Right renal pelvis (tissue), 4 donors: ENCODE measurements at regions not wholly inside any gene's neighbourhood (a gene's known extent, or its start where the extent isn't known, plus 50 kb on each side); places are given as distances from the start of the nearest gene placed in this dataset.

Source experiments
- DNase-seq, 4 donors: peaks; one replicate each; pipeline ENCODE4 v3.0.0-alpha.2; 2013; ENCODE audit warnings: low read depth in 4 of 4, low spot score in 3 of 4, missing footprints in 1 of 4

GRCh38 chr20:6882561-6883291, 115.2 kb downstream of the BMP2 start:
- DNase-seq, result no peak

DNA sequence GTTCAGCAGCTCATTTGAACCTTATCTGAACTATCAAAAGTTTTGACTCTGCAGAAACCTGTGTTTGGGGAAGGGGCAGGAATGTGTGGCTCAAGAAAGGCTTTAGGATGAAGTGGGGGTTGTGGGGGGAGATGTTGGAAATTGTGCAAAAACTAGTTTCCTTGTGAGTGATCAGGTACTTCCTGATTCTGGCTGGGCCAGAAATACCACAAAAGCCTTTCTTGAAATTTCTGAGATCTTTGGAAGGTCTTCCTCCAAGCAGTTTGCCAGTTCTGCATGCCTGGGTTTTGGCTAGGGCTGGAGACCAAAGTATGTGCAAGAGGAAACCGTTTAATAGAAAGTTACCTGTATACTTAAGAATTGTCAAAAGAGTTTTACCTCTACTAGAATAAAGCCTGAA, 116.6 kb downstream of the BMP2 start:
- no peak for DNase-seq

- no peak for DNase-seq
These were observed 118.7 kb downstream of the BMP2 start for GRCh38 chr20:6886065-6886729.

DNA sequence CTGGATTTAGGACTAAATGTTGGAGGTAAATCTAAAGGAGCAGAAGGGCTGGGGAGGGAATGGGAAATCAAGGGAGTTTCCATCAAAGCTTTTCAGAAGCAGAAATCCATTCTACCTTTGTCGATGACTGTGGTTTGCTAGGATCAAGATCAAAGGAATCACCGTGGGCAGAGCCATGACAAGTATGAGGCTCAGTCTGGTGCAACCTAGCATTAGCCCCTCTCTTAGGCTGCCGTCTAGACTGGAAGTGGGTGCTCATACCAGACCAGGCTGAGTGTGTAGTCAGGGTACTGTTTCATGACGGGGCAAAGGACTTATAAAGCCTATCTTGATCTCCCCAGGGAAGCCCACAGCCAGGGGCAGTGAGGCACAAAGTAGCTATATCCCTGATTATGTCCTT, 120.5 kb downstream of the BMP2 start:
- no peak for DNase-seq

DNA sequence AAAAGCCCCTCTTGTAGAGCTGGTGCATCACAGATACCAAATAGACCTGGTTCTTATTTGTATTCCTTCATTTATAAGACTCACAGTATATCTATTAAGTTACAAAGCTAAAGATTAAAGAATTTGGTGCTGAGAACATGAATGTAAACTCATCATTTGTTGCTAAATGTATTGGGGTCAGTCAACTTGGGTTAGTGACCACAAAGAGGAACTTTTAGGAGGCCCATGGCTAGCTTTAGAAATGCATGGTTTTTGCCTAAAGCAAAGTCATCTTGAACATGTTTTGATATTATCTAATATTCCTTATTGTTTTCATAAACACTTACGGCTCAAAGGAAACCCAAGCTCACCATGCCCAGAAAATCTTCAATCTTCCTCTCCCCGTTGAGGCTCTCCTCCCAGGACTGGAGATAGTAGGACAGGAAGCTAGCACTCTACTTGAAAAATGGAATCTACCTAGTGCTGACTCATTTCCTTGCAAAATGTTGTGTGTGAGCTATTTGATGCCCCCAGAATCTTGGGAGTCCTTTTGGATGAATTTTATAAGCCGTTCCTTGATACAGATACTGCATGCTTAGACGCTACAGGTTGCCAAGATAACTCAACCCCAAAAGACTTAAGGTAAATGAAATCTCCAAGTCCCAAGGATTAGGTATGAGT, 121.4 kb downstream of the BMP2 start:
- no peak for DNase-seq

GRCh38 chr20:6892724-6893123, 125.2 kb downstream of the BMP2 start:
- DNase-seq, result no peak

DNA sequence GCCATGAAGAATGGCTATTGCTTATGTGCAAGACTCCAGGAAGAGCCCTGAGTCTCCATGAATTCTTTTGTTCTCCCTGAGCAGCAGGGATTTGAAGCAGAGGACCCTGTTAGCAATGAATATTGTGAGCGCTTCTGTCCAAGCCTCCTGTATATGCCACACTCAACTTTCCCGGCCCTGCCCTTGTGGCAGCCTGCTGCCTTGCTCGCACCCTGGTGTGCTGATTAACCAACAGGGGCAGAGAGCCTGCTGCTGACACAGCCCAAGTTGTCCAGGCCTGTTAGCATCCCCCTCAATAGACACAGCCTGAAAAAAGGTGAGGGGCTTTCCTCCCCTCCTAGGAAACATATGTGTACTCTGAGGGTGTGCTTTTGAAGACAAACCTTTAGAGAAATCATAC, 131.4 kb downstream of the BMP2 start:
- no peak for DNase-seq

DNA sequence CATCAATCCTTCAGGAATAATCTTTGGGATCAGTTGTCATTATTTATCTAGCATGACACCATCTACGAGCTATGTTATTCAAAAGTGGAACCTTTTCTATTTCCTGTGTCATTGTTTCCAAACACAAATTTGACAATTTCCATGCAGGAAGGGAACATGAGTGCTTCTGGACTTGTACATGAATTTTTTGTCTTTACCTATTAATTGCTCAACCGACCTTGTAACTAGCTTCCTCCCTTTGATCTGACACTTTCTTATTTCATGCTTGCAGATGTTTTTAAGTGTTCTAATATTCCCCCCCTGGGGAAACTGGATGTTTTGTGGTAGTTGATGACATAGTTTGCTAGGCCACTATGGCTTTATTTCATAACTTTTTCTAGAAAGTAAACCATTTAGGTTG, 139.4 kb downstream of the BMP2 start:
- DNase-seq, result no peak

DNA sequence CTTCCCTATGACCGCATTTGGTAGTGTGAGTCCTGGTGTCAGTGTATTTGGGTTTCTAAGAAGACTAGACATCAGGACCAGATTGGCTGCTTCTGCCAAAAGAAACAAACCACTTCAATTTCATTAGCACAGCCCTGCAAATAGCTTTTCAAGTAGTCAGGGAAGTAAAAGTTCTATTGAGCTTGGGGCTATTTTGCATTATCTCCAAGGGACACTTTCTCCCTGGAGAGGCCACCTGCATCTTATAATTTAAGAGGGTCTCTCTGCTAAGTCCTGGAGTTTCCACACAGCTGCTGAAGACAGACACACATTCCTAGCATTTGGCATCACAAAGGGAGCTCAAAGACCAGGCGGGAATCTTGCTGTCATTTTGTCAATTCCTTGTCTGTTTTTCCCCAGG, 141.2 kb downstream of the BMP2 start:
- no peak for DNase-seq

- DNase-seq, result no peak
These were observed 142.1 kb downstream of the BMP2 start for GRCh38 chr20:6909608-6910007.

GRCh38 chr20:6914986-6915385, 147.5 kb downstream of the BMP2 start:
- DNase-seq, result no peak

DNA sequence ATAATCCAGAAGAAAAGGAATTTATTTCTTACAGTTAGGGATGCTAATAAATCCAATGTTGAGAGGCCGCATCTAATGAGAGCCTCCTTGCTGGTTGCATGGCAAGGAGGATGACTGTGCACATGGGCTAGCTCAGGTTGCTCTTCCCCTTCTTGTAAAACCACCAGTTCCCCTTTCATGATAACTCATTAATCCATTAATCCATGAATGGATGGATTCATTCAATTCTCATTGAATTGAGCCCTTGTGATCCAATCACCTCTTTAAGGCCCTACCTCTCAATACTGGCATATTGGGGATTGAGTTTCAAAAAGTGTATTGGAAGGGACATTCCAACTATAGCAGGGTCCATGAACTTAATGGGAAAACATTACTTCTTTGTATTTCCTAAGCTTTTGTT, 149.5 kb downstream of the BMP2 start:
- no peak for DNase-seq

DNA sequence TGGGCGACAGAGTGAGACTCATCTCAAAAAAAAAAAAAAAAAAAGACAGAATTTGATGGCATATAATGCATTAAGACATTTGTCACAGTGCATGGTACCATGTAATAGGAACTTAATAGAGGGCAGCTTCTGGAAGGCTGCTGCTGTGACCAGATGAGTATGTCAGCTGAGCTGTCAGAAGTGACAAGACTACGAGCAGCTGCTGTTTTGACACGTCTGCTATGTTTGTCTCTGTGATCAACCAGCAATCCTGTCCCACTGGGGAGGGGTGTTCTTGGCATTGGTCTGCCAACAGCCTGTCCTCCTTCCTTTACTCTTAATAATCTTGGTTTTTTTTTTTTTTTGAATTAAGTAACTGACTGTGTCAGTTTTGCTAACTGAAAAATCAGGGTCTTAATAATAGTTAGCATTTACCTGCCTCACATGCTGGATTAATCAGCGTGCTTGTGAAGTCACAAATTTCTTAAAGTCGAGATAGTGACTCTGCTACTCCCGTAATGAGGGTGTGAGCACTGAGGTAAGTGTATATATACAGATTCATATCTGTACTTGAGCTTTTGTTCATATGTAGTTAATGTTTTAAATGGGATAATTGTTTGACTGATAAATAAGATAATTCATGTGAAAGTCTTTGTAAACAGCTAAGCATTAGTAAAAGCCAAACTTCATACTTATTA, 152.4 kb downstream of the BMP2 start:
- DNase-seq, result no peak

DNA sequence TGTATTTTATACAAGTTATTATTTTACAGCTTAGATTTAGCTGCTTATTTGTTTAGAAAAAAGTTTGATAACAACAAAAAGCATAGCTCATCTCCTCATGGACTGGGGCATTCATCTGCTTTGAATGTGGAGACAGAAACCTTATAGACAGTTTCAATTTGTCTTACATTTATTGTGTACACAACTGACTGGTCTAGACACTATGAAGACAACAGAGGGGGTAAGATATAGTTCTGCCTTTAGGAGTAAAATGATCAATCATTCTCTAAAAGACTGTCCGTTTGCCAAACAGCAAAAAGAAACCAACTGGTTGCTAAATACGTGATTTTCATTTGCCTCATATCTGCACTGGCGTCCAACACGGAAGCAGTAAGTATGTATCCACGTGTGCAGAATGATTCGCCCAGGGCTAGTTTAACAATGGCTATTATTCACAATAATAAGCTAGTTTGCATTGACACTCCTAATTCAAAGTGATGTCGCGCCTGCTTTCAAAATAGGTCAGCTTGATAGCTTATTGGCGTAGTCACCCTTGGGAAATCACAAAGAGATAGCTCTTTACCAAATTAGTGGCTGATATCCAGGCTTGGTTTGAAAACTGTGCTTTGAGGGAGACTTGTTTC, 153.6 kb downstream of the BMP2 start:
- no peak for DNase-seq

DNA sequence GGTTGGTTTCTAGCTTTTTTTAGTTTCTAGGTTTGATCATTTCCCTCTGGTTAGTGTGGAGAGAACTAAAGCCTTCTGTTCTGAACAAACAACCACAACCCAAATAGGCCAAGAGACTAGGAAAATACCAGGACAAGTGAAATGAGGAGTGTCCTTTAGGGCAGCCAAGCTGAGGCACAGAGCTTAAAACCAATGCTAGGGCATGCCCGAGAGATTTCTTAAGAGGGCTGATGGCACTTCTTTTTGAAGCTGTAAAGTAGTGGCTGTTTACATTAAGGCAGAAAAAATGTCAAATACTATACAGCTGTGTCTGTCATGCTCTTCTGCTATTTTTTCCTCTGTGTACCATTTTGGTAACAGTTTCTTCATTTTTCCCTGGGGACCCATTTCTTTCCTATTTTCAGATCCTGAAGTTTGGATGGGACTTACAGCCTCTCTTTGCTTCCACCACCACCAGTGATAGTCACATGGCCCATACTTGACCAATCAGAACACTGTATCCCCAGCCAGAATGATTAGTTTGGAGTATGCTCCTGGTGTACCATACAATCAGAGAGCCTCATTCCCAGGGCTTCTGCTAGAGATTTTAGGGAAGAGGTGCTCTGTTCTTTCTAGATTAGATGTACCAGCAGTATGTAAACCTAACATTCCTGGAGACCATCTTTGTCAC, 154.4 kb downstream of the BMP2 start:
- no peak for DNase-seq

DNA sequence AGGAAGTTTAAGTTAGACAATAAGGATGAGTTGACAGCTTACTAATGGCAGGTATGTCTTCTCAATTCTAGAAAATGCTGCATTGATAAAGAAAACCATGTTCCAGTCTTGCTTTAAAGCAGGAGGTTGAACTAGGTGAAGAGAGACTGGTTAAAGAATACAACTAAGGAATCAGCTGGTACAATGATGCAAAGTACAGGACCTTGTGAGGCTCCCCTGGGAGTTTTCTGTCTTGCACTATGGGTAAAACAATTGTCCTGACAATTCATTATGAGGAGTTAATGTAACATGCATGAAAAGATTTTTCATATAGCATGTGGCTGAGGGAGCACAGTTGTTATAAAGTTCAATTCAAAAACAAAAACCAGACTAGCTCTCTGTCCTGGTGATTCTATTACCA, 157.2 kb downstream of the BMP2 start:
- no peak for DNase-seq

DNA sequence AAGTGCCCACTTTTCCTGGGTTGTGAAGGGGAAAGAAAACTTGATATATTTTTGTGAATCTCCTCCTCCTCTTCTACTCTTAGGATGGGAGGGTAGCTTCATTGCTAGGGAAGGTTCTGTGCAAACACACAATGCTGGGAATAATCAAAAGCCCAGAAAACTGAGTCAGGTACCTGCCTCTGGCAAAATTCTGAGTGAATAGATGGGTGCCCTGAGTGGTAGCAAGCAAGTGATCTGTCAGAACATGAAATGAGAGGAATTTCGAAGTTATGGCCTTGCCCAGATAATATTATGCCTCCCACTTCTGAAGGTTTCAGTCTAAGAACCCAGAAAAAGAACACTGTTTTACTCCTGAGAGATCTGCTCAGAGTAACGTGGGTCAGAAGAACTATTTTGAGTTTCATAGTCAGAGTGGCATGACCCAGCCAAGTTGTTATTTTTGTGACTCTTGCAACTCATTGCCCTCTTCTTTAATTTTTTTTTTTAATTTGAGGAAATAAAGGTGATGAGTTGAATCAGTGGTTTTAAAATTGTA, 158.3 kb downstream of the BMP2 start:
- DNase-seq, result no peak

DNA sequence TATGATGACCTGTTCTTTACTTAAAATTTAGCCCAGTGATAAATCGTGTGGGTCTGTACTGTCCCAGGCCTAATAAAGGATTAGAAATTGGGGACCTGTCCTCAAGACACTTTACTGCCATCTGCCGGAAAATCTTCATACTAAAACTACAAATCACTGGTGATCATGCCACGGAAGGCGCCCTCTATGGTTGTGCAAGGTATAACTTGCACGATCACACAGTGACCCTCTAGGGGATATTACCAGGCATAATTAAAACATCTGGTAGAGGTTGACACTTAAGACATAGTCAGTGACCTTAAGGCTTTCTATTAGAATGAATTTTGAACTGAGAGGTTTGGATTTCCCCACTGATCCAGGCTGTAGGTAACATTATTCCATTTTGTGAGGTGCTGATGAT, 172.6 kb downstream of the BMP2 start:
- DNase-seq, result peak in 2 of 4 donors; percentile 4 to 8

GRCh38 chr20:6940876-6941275, 173.4 kb downstream of the BMP2 start:
- no peak for DNase-seq

- DNase-seq, result no peak
These were observed 174.1 kb downstream of the BMP2 start for GRCh38 chr20:6941571-6941970.
